ENCODE measurements at regions not wholly inside any gene's neighbourhood (a gene's known extent, or its start where the extent isn't known, plus 50 kb on each side); places are given as distances from the start of the nearest gene placed in this dataset.

- H3K27ac Mint-ChIP-seq, result no peak overlapping the region
- H3K4me1 Mint-ChIP-seq, result no peaks in the 10 kb centered on the region
- H3K27me3 Mint-ChIP-seq, result no peaks in the 10 kb centered on the region
These were observed 97.3 kb downstream of the GEMIN8 start for GRCh38 chrX:13932416-13932815.

GRCh38 chrX:13927175-13927574 lies 102.5 kb downstream of the GEMIN8 start:
- Mint-ChIP-seq H3K36me3 (no peaks in the 10 kb centered on the region), H3K4me1 (no peaks in the 10 kb centered on the region), H3K9me3 (no peaks in the 10 kb centered on the region), H3K27me3 (no peaks in the 10 kb centered on the region), H3K4me3 (no peak overlapping the region), H3K27ac (no peak overlapping the region)
- ATAC-seq, result no peak

More at GRCh38 chrX:13932416-13932815, 97.3 kb downstream of the GEMIN8 start:
- H3K36me3 Mint-ChIP-seq, result no peaks in the 10 kb centered on the region
- H3K9me3 Mint-ChIP-seq, result no peaks in the 10 kb centered on the region
- no peak for ATAC-seq
- no peak overlapping the region for H3K4me3 Mint-ChIP-seq

GRCh38 chrX:13923845-13924244 lies 105.8 kb downstream of the GEMIN8 start:
- Mint-ChIP-seq H3K4me1 (no peaks in the 10 kb centered on the region), H3K27ac (no peak overlapping the region), H3K27me3 (peaks cover 1% of the 10 kb centered on the region), H3K4me3 (no peak overlapping the region), H3K36me3 (no peaks in the 10 kb centered on the region), H3K9me3 (no peaks in the 10 kb centered on the region)
- ATAC-seq, result no peak

DNA sequence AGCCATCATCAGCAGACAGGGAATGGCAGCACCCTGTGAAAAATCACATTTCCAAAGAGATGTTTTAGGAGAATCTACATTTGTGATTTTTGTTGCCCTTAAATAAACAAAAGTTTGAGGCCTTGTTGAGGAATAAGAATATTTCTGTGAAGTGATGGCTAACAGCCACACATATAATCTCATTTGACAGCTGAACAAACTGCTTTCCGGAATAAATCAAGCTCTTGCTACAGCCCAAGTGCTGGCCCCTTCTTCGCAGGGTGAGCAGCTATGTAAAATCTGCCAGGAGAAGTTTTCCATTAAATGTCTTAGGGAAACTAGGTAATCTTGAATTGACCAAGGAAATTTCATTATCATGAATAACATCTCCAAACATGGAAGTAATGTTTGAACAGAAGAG lies 106.4 kb upstream of the GPM6B start:
- ATAC-seq, result no peak
- Mint-ChIP-seq H3K4me3 (no peak overlapping the region), H3K27me3 (peaks cover 7% of the 10 kb centered on the region), H3K36me3 (no peaks in the 10 kb centered on the region), H3K4me1 (no peaks in the 10 kb centered on the region), H3K27ac (no peak overlapping the region), H3K9me3 (no peaks in the 10 kb centered on the region)

GRCh38 chrX:13917507-13917906 lies 100.6 kb upstream of the GPM6B start:
- no peaks in the 10 kb centered on the region for H3K4me1 Mint-ChIP-seq
- no peak overlapping the region for H3K4me3 Mint-ChIP-seq
- no peaks in the 10 kb centered on the region for H3K9me3 Mint-ChIP-seq
- peaks cover 9% of the 10 kb centered on the region for H3K27me3 Mint-ChIP-seq
- no peaks in the 10 kb centered on the region for H3K36me3 Mint-ChIP-seq
- no peak overlapping the region for H3K27ac Mint-ChIP-seq
- ATAC-seq, result no peak

DNA sequence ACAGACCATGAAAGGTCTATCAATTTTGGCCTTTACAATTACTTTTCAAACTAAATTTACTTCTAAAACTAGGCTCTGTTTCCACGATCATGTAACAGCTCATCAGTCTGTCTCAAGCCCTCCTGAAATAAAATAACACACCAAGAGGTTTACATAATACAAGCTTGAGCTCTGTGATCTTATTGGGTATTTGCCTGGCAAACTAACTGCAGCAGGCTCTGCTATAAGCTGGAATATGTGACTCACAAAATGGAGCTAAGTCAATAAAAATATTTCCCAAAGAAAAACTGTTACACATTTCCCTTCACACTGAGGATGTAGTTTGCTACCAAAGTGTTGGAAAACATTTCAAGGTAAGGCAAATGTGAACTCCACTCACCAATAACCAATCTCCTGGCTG lies 94.7 kb upstream of the GPM6B start:
- Mint-ChIP-seq H3K27ac (no peak overlapping the region), H3K36me3 (no peaks in the 10 kb centered on the region), H3K4me1 (no peaks in the 10 kb centered on the region), H3K9me3 (no peaks in the 10 kb centered on the region), H3K27me3 (no peaks in the 10 kb centered on the region), H3K4me3 (no peak overlapping the region)
- ATAC-seq, result no peak

DNA sequence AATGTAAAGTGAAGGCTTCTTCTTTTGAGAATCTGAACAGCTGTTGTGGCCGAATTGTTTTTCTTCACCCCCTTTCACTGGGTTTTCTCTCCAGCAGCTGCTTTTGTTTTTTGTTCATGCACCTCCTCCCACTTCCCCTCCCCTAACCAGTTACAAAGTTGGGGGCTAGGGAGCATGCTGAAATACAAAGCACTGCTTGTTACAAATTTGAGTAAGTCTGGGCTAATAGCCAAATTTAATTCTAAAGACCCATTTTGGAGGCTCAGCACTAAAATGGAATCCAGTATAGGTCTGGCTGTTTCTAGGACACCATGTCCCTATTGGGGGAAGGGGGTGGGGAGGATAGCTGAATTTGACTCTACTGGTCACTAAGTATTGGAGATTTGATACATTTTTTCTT lies 89.2 kb upstream of the GPM6B start:
- no peaks in the 10 kb centered on the region for H3K9me3 Mint-ChIP-seq
- H3K36me3 Mint-ChIP-seq, result no peaks in the 10 kb centered on the region
- no peaks in the 10 kb centered on the region for H3K4me1 Mint-ChIP-seq
- no peak for ATAC-seq
- no peak overlapping the region for H3K4me3 Mint-ChIP-seq
- H3K27me3 Mint-ChIP-seq, result no peaks in the 10 kb centered on the region
- no peak overlapping the region for H3K27ac Mint-ChIP-seq

GRCh38 chrX:13903405-13903804 lies 86.5 kb upstream of the GPM6B start:
- ATAC-seq, result no peak
- Mint-ChIP-seq H3K4me3 (no peak overlapping the region), H3K27ac (no peak overlapping the region)

DNA sequence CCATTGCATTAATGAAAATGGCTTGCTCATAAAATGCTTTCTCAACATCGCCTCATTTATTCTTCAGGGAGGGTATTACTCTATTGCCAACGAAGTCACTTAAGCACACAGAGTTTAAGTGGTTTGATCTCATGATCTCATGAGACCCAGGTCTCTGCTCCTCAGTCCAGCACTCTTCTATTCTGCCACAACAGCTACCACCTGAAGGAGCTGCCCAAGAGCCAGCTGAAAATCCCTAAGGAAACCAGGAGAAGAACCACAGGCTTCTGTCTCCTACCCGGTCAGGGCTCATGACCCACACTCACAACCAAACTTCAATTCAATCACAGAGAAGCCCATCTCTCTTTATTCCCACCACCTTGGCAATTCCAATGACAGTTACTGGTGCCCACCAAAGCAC lies 85.5 kb upstream of the GPM6B start:
- no peaks in the 10 kb centered on the region for H3K36me3 Mint-ChIP-seq
- no peak overlapping the region for H3K27ac Mint-ChIP-seq
- H3K27me3 Mint-ChIP-seq, result no peaks in the 10 kb centered on the region
- no peaks in the 10 kb centered on the region for H3K4me1 Mint-ChIP-seq
- H3K9me3 Mint-ChIP-seq, result no peaks in the 10 kb centered on the region
- no peak overlapping the region for H3K4me3 Mint-ChIP-seq
- ATAC-seq, result no peak

More at GRCh38 chrX:13903405-13903804, 86.5 kb upstream of the GPM6B start:
- Mint-ChIP-seq H3K27me3 (no peaks in the 10 kb centered on the region), H3K4me1 (no peaks in the 10 kb centered on the region), H3K36me3 (no peaks in the 10 kb centered on the region), H3K9me3 (no peaks in the 10 kb centered on the region)

DNA sequence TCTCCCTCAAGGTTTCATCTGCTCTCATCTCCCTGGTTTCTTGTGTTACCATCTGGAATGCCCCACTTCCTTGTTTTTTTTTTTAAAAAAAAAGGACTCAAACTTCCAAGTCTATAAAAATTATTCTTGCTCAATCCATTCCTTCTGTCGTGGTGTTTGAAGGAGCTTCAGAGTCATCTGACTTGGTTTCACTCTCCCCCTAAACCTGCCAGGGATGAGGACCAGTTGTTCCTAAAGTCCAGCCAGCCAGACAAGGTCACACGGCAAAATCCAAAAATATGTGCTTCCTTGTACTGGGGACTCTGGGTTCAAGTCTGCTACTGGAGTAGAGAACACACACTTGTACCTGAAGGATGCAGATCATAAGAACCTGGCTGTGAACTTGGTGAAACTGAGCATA lies 84.5 kb upstream of the GPM6B start:
- Mint-ChIP-seq H3K4me1 (no peaks in the 10 kb centered on the region), H3K27me3 (no peaks in the 10 kb centered on the region), H3K9me3 (no peaks in the 10 kb centered on the region), H3K27ac (no peak overlapping the region), H3K4me3 (no peak overlapping the region), H3K36me3 (no peaks in the 10 kb centered on the region)
- ATAC-seq, result no peak

DNA sequence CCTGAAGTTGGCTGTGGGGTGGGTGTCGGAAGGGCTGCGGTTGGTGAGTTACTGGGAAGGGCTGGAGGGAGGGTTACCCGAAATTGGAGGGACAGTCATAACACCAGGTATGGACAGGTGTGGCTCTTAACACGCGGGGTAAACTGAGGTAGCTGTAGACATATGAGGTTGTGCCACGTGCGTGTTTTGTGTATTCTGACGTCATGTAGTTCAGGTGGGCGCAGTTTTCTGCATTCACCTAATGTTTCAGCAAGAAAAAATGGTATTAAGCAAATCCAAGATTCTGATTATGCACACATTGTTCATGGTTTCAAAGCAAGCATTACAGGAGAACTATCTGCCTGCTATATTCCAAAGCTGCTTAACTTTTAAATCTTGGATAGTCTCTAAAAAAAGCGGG lies 83.5 kb upstream of the GPM6B start:
- no peak for ATAC-seq
- Mint-ChIP-seq H3K27ac (no peak overlapping the region), H3K4me3 (no peak overlapping the region), H3K36me3 (no peaks in the 10 kb centered on the region), H3K9me3 (no peaks in the 10 kb centered on the region), H3K27me3 (no peaks in the 10 kb centered on the region), H3K4me1 (no peaks in the 10 kb centered on the region)

- no peak for ATAC-seq
- H3K27ac Mint-ChIP-seq, result no peak overlapping the region
- H3K36me3 Mint-ChIP-seq, result no peaks in the 10 kb centered on the region
- no peaks in the 10 kb centered on the region for H3K4me1 Mint-ChIP-seq
- no peak overlapping the region for H3K4me3 Mint-ChIP-seq
- H3K9me3 Mint-ChIP-seq, result no peaks in the 10 kb centered on the region
- no peaks in the 10 kb centered on the region for H3K27me3 Mint-ChIP-seq
These were observed 82.7 kb upstream of the GPM6B start for GRCh38 chrX:13899607-13900006.

DNA sequence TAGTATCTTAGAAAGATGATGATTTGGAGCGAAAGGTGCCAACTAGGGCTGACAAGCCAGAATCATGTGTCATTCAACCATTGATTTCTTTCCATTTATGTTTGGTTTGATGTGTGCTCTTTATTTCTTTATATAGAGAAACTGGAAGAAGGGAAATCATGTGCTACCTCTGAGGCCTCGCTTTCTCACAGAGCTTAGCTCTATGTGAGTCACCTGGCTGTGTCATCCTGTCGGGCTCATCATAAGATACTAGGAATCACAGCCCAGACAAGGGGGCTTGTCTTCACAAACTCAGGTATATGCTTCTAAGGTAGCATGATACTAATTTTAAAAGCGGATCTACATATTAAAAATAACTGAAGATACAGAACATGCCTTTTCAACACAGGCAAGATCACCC lies 81.7 kb upstream of the GPM6B start:
- no peaks in the 10 kb centered on the region for H3K4me1 Mint-ChIP-seq
- no peak overlapping the region for H3K4me3 Mint-ChIP-seq
- no peak overlapping the region for H3K27ac Mint-ChIP-seq
- H3K27me3 Mint-ChIP-seq, result no peaks in the 10 kb centered on the region
- no peaks in the 10 kb centered on the region for H3K9me3 Mint-ChIP-seq
- ATAC-seq, result no peak
- no peaks in the 10 kb centered on the region for H3K36me3 Mint-ChIP-seq

DNA sequence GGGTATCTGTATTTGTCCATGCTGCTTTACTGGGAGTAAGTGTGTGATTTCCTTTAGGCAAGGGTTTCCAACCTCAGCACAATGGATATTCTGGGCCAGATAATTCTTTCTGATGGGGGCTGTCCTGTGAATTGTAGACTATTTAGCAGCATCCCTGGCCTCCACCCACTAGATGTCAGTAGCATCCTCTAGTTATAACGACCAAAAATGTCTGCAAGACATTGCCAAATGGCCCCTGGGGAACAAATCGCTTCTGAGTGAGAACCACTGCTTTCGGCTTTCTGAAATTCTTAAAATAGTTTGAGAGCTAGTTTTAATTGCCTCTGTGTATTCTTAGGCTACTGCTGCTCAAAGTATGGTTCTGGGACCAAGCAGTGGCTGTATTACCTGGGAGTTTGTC lies 81.2 kb upstream of the GPM6B start:
- no peak for ATAC-seq
- Mint-ChIP-seq H3K4me3 (no peak overlapping the region), H3K4me1 (no peaks in the 10 kb centered on the region), H3K27me3 (no peaks in the 10 kb centered on the region), H3K36me3 (no peaks in the 10 kb centered on the region), H3K9me3 (no peaks in the 10 kb centered on the region), H3K27ac (no peak overlapping the region)

DNA sequence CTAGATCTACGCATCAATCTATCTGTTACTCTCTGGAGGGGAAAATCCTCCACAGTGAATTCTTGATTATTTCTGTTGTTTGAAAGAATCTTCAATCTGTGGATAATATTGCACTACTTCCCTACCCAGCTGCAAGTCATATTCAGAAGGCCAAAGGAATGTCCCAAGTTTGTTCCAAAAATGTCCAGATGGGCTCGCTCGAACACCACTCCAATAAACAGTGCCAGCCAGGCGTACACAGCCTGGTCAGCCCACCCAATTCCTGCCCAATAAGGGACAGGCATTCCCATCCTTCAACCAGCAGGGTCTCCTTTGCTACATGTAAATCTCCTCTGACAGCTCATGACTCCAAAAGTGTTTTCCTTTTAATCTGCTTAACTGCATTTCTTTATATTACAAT lies 80.7 kb upstream of the GPM6B start:
- Mint-ChIP-seq H3K9me3 (no peaks in the 10 kb centered on the region), H3K27me3 (no peaks in the 10 kb centered on the region), H3K27ac (no peak overlapping the region), H3K4me1 (no peaks in the 10 kb centered on the region), H3K4me3 (no peak overlapping the region), H3K36me3 (no peaks in the 10 kb centered on the region)
- no peak for ATAC-seq

DNA sequence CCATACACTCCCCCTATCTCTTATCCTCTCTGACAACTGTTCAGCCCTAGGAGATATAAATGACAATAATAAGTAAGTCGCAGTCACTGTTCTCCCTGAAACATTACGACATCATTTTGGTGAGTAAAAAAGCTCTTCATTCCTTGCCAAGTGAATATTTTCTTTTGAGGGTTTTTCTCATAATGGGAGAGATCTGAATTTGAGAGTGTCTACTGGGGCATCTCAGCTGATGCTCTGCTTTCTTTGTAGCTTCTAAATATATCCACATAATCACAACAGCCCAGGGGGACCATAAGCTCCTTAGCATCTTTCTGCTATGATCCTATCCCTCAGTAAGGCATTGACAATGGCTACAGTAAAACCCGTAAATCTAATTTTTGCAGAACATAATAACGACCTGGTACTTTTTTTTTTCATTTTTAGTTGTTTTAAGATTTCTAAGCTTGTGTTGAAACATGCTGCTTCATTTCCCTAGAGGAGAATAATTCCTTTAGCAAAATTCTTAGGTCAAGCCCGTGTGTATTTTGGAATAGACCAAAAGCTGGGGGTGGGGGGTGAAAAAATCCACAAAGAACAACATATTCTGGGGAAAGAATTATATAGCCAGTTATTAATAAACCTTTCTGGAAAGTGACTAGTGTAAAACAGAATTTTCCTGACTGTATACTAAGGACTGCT lies 78.1 kb upstream of the GPM6B start:
- Mint-ChIP-seq H3K36me3 (no peaks in the 10 kb centered on the region), H3K27me3 (no peaks in the 10 kb centered on the region), H3K27ac (no peak overlapping the region), H3K9me3 (no peaks in the 10 kb centered on the region), H3K4me3 (no peak overlapping the region), H3K4me1 (no peaks in the 10 kb centered on the region)
- ATAC-seq, result no peak

GRCh38 chrX:13893826-13894225 lies 76.9 kb upstream of the GPM6B start:
- Mint-ChIP-seq H3K27me3 (no peaks in the 10 kb centered on the region), H3K9me3 (no peaks in the 10 kb centered on the region), H3K4me1 (no peaks in the 10 kb centered on the region), H3K4me3 (no peak overlapping the region), H3K27ac (no peak overlapping the region), H3K36me3 (no peaks in the 10 kb centered on the region)
- no peak for ATAC-seq

Data from stimulated activated memory B cell treated with anti-CD40 and anti-IgM and Interleukin-4, amounts not matched to agents 10 μg/mL and 1 μg/mL and 100 μg/mL, for 72 hours (primary cell).